GM12878 (cell line): ENCODE measurements at regions not wholly inside any gene's neighbourhood (a gene's known extent, or its start where the extent isn't known, plus 50 kb on each side); places are given as distances from the start of the nearest gene placed in this dataset.

Experiments
- ATAC-seq: fragments of 200-7000 bp; cut with Tn5 transposase; 3 replicates; pipeline ENCODE4 v1.9.1; 2020; ENCODE audit warnings: mild to moderate bottlenecking, moderate library complexity
- BruUV-seq: library from RNA; stranded (reverse); fragments of 400-500 nt; replicated peaks from 2 replicates; lab custom pipeline; 2021; lab: Mats Ljungman, UMichigan
- CTCF ChIA-PET: fragments of 300-600 bp; sonication (Branson Sonifier 250); formaldehyde crosslinking; extraction: SDS; loops from one replicate; lab custom pipeline; 2021; ENCODE audit warnings: inconsistent platforms; lab: Yijun Ruan, JAX
- POLR2A ChIA-PET: fragments of 350-600 bp; formaldehyde crosslinking; extraction: SDS; loops from one replicate; lab custom pipeline; 2021; ENCODE audit warnings: inconsistent platforms; lab: Charles Lee
- RAD21 ChIA-PET: fragments of 300-600 bp; sonication (Branson Sonifier 250); formaldehyde crosslinking; loops from one replicate; lab custom pipeline; 2023; ENCODE audit warnings: antibody characterized with exemption; ENCODE audit not compliant: unreplicated experiment; lab: Charles Lee
- SMC1A ChIA-PET: fragments of 300-600 bp; sonication (Branson Sonifier 250); formaldehyde crosslinking; loops from one replicate; lab custom pipeline; 2023; ENCODE audit not compliant: unreplicated experiment, uncharacterized antibody; lab: Charles Lee
- DNase-seq: peaks from one replicate; pipeline ENCODE4 v3.0.0-alpha.2; 2011; ENCODE audit warnings: low read depth, low spot score
- FAIRE-seq: peaks from 3 replicates; lab custom pipeline; 2011; peaks lifted over from hg19 to GRCh38; lab: Jason Lieb, UNC
- H2AFZ ChIP-seq: 2 replicates; pipeline ENCODE4 v1.6.0; 2011; ENCODE audit warnings: low read depth, low read length, control low read depth; ENCODE audit not compliant: control insufficient read depth
- H3K27ac ChIP-seq: 2 replicates; pipeline ENCODE4 v1.5.1; 2011; ENCODE audit warnings: control low read depth; ENCODE audit not compliant: control insufficient read depth, insufficient read depth
- H3K27me3 ChIP-seq, 2 experiments: replicated peaks in 1 of 2; 2 replicates each; pipeline versions ENCODE4 v1.6.0 to v1.6.1; 2011; ENCODE audit warnings: low read length in 1 of 2; ENCODE audit not compliant: control insufficient read depth in 2 of 2, insufficient read depth in 2 of 2
- H3K36me3 ChIP-seq, 2 experiments: 2 replicates each; pipeline ENCODE4 v1.5.1; 2011; ENCODE audit warnings: low read length in 1 of 2; ENCODE audit not compliant: control insufficient read depth in 2 of 2, insufficient read depth in 2 of 2
- H3K4me1 ChIP-seq: 2 replicates; pipeline ENCODE4 v1.6.1; 2011; ENCODE audit warnings: mild to moderate bottlenecking, low read length, moderate library complexity, mixed read lengths; ENCODE audit not compliant: control insufficient read depth, insufficient read depth
- H3K4me2 ChIP-seq: 2 replicates; pipeline ENCODE4 v1.6.0; 2011; ENCODE audit warnings: control low read depth; ENCODE audit not compliant: control insufficient read depth, insufficient read depth
- H3K4me3 ChIP-seq: fragments of 200-600 bp; sonication (generic); 2 replicates; pipeline ENCODE4 v1.5.1; 2016
- H3K79me2 ChIP-seq: 2 replicates; pipeline ENCODE4 v1.6.0; 2011; ENCODE audit warnings: low read length; ENCODE audit not compliant: control insufficient read depth, insufficient read depth
- H3K9ac ChIP-seq: 2 replicates; pipeline ENCODE4 v1.8.0; 2011; ENCODE audit warnings: low read length, control low read depth, mixed read lengths; ENCODE audit not compliant: control insufficient read depth, insufficient read depth
- H3K9me3 ChIP-seq: replicated peaks from 3 replicates; pipeline ENCODE4 v1.5.1; 2011; ENCODE audit warnings: mild to moderate bottlenecking, low read length; ENCODE audit not compliant: control insufficient read depth, insufficient read depth
- H4K20me1 ChIP-seq: 2 replicates; pipeline ENCODE4 v1.6.0; 2011; ENCODE audit not compliant: control insufficient read depth, insufficient read depth
- ASH2L ChIP-seq: fragments of 300-600, 200-600 bp; sonication (generic); IDR thresholded peaks from 2 replicates; pipeline ENCODE4 v1.6.1; 2017; ENCODE audit warnings: low read depth, mild to moderate bottlenecking, borderline replicate concordance
- CHD2 ChIP-seq: IDR thresholded peaks from 2 replicates; pipeline ENCODE4 v1.6.1; 2011; ENCODE audit warnings: low read depth, low read length, improper control_type of control experiment, borderline replicate concordance
- EGR1 ChIP-seq, 2 experiments: IDR thresholded peaks; 1 replicate in 1 of 2; 2 replicates in 1 of 2; pipeline ENCODE4 v1.6.1; 2011 to 2012; ENCODE audit warnings: low read depth in 2 of 2, low read length in 2 of 2, borderline replicate concordance in 1 of 2, mild to moderate bottlenecking in 1 of 2, moderate library complexity in 1 of 2
- FOXK2 ChIP-seq: fragments of 450-650 bp; IDR thresholded peaks from 2 replicates; pipeline ENCODE4 v1.6.1; 2017; ENCODE audit warnings: mild to moderate bottlenecking, moderate library complexity
- GABPA ChIP-seq: IDR thresholded peaks from 2 replicates; pipeline ENCODE4 v1.6.1; 2014; ENCODE audit warnings: antibody characterized with exemption, low read depth, mild to moderate bottlenecking, inconsistent platforms
- IRF3 ChIP-seq: fragments of 450-650 bp; IDR thresholded peaks from 2 replicates; pipeline ENCODE4 v1.6.1; 2014; ENCODE audit warnings: mild to moderate bottlenecking
- JUND ChIP-seq: IDR thresholded peaks from 2 replicates; pipeline ENCODE4 v1.6.1; 2012; ENCODE audit warnings: low read depth, mild to moderate bottlenecking, low read length, improper control_type of control experiment, moderate library complexity
- MEF2B ChIP-seq: fragments of 450-650 bp; IDR thresholded peaks from 2 replicates; pipeline ENCODE4 v1.6.1; 2018; ENCODE audit warnings: mild to moderate bottlenecking, moderate library complexity; ENCODE audit not compliant: partially characterized antibody, poor library complexity, severe bottlenecking
- MXI1 ChIP-seq: fragments of 150-350 bp; IDR thresholded peaks from 2 replicates; pipeline ENCODE4 v1.6.1; 2011; ENCODE audit warnings: low read depth, mild to moderate bottlenecking, inconsistent platforms, low read length, improper control_type of control experiment
- PKNOX1 ChIP-seq: fragments of 450-650 bp; IDR thresholded peaks from 2 replicates; pipeline ENCODE4 v1.6.1; 2016; ENCODE audit warnings: mild to moderate bottlenecking
- RAD51 ChIP-seq: fragments of 450-650 bp; IDR thresholded peaks from 2 replicates; pipeline ENCODE4 v1.6.1; 2016; ENCODE audit warnings: moderate library complexity, mild to moderate bottlenecking, inconsistent platforms
- RB1 ChIP-seq: fragments of 450-650 bp; formaldehyde crosslinking; IDR thresholded peaks from 2 replicates; pipeline ENCODE4 v1.6.1; 2017; ENCODE audit warnings: mild to moderate bottlenecking, borderline replicate concordance
- RELA ChIP-seq: fragments of 450-650 bp; IDR thresholded peaks from 2 replicates; pipeline ENCODE4 v1.8.0; 2014; ENCODE audit warnings: borderline replicate concordance; ENCODE audit not compliant: partially characterized antibody
- RUNX3 ChIP-seq: IDR thresholded peaks from 2 replicates; pipeline ENCODE4 v1.6.1; 2012; ENCODE audit warnings: low read length, inconsistent platforms
- SIX5 ChIP-seq: IDR thresholded peaks from 2 replicates; pipeline ENCODE4 v1.6.1; 2011; ENCODE audit warnings: mild to moderate bottlenecking, low read depth, low read length, moderate library complexity; ENCODE audit not compliant: severe bottlenecking
- SMAD5 ChIP-seq: IDR thresholded peaks from 2 replicates; pipeline ENCODE4 v1.6.1; 2016; ENCODE audit warnings: antibody characterized with exemption, low read depth
- SMC3 ChIP-seq: IDR thresholded peaks from 2 replicates; pipeline ENCODE4 v1.6.1; 2011; ENCODE audit warnings: low read length, improper control_type of control experiment, borderline replicate concordance
- SREBF2 ChIP-seq: IDR thresholded peaks from 2 replicates; pipeline ENCODE4 v1.6.1; 2012; ENCODE audit warnings: mild to moderate bottlenecking, low read length
- TCF12 ChIP-seq: IDR thresholded peaks from 2 replicates; pipeline ENCODE4 v1.6.1; 2011; ENCODE audit warnings: low read depth, mild to moderate bottlenecking, low read length
- TCF3 ChIP-seq: IDR thresholded peaks from 2 replicates; pipeline ENCODE4 v1.6.1; 2012; ENCODE audit warnings: low read depth, mild to moderate bottlenecking, low read length, borderline replicate concordance; ENCODE audit not compliant: insufficient read depth
- YY1 ChIP-seq: IDR thresholded peaks from 2 replicates; pipeline ENCODE4 v1.6.1; 2011; ENCODE audit warnings: low read depth, mild to moderate bottlenecking, low read length
- ZNF24 ChIP-seq: fragments of 450-650 bp; IDR thresholded peaks from 2 replicates; pipeline ENCODE4 v1.6.1; 2017; ENCODE audit warnings: antibody characterized with exemption, mild to moderate bottlenecking
- ZNF274 ChIP-seq: IDR thresholded peaks from one replicate; pipeline ENCODE4 v1.8.0; 2011; ENCODE audit not compliant: insufficient read length, insufficient read depth
- WGBS: methylation state at CpG from one replicate; pipeline ENCODE4 v1.1.6; 2016; ENCODE audit warnings: low lambda C conversion rate; ENCODE audit not compliant: insufficient replicate concordance, insufficient coverage; ENCODE audit errors: missing lambda C conversion rate; 5-methylcytosine and 5-hydroxymethylcytosine counted together
- in situ Hi-C: fragments of 300-500 bp; cut with MboI; formaldehyde crosslinking; loops from 9 replicates; pipeline ENCODE4 v1.14.3; 2018; ENCODE audit warnings: mixed read lengths
- intact Hi-C: fragments of 100-400 bp; cut with micrococcal nuclease; formaldehyde crosslinking; loops from one replicate; pipeline ENCODE4 v1.14.2; 2022; ENCODE audit not compliant: unreplicated experiment

GRCh38 chr6:28838289-28838633, 85.5 kb downstream of the TRIM27 start:
- Histone ChIP-seq H3K4me2 (peak overlapping the region; percentile 97), H3K36me3 (no peaks in the 10 kb centered on the region), H2AFZ (peak overlapping the region; percentile 93), H3K9me3 (no peaks in the 10 kb centered on the region), H4K20me1 (no peaks in the 10 kb centered on the region), H3K9ac (no peak overlapping the region), H3K4me1 (no peaks in the 10 kb centered on the region), H3K27me3 (peaks cover 0 to 2% of the 10 kb centered on the region in 2 experiments; a peak in 1 of 4 replicates), H3K79me2 (no peaks in the 10 kb centered on the region), H3K4me3 (peak overlapping the region; percentile 70), H3K27ac (no peak overlapping the region)
- DNase-seq = peak; percentile 67
- SMC1A ChIA-PET = interaction anchor here (0.6 to 3.3 kb wide), 21 partner anchors 8 to 389 kb away, joined by 3 to 27 read pairs (median 5); no protein-coding TSS in a partner anchor
- BruUV-seq = no TSS peak
- RAD21 ChIA-PET = interaction anchor here (1.1 to 2.3 kb wide), 13 partner anchors 9 to 750 kb away, joined by 3 to 27 read pairs (median 5); partner anchors contain the start of gene TRIM27
- in situ Hi-C loops = loop anchor here (5.0 to 10.0 kb wide), 3 partner anchors 63 to 179 kb away; no protein-coding TSS in a partner anchor
- WGBS = 2% methylated on average over 11 of the region's 11 CpGs
- CTCF ChIA-PET = interaction anchor here (0.6 to 5.5 kb wide), 35 partner anchors 11 to 1997 kb away, joined by 3 to 89 read pairs (median 6); partner anchors contain the start of genes TRIM27 and ZNF311
- intact Hi-C loops = loop anchor here (1.0 to 10.0 kb wide), 3 partner anchors 58 to 747 kb away; partner anchors contain the start of gene OR2H2
- FAIRE-seq = no peak
- ATAC-seq = peak; percentile 80
- POLR2A ChIA-PET = interaction anchor here (1.0 to 1.5 kb wide), 3 partner anchors 36 to 84 kb away, joined by 3 to 5 read pairs (median 3); no protein-coding TSS in a partner anchor
- TF ChIP-seq TCF12 = no peak
- peak; percentile 16 for TF ChIP-seq RELA
- no peak for TF ChIP-seq ZNF274
- TF ChIP-seq FOXK2 = no peak
- TF ChIP-seq CHD2 = no peak
- no peak for TF ChIP-seq PKNOX1
- TF ChIP-seq ASH2L = no peak
- TF ChIP-seq TCF3 = no peak
- TF ChIP-seq RUNX3 = 0 out of 2 replicates have a peak, but pooled peaks have one; percentile 28
- TF ChIP-seq SMC3 = no peak
- TF ChIP-seq SIX5 = no peak
- TF ChIP-seq RB1 = no peak; the same call in 1 of the 2 replicates
- TF ChIP-seq IRF3 = no peak
- no peak for TF ChIP-seq MXI1
- TF ChIP-seq SMAD5 = no peak
- TF ChIP-seq EGR1 (IDR thresholded peaks at IDR 0.05; ENCODE audit: borderline replicate concordance in 1 of 2, low read depth in 2 of 2, low read length in 2 of 2) = peak in 1 of 2 experiments; percentile 80; a peak in 2 of 3 replicates
- TF ChIP-seq SREBF2 = peak; percentile 94
- peak; percentile 99 for TF ChIP-seq ZNF24
- TF ChIP-seq JUND = no peak
- TF ChIP-seq MEF2B = no peak
- TF ChIP-seq GABPA = peak; percentile 57
- no peak for TF ChIP-seq RAD51
- TF ChIP-seq YY1 = peak; percentile 62
